A549 (cell line): ENCODE measurements at regions not wholly inside any gene's neighbourhood (a gene's known extent, or its start where the extent isn't known, plus 50 kb on each side); places are given as distances from the start of the nearest gene placed in this dataset.

ENCODE experiments used
- CBX2 ChIP-seq: fragments of 200-600 bp; sonication (generic); IDR thresholded peaks from 2 replicates; pipeline ENCODE4 v1.6.1; 2016; ENCODE audit warnings: low read depth, mild to moderate bottlenecking, borderline replicate concordance
- CHD2 ChIP-seq: fragments of 150-350 bp; IDR thresholded peaks from 2 replicates; pipeline ENCODE4 v1.6.1; 2014; ENCODE audit warnings: low read length; ENCODE audit not compliant: partially characterized antibody
- RFX5 ChIP-seq: fragments of 450-650 bp; IDR thresholded peaks from 2 replicates; pipeline ENCODE4 v1.7.1; 2014; ENCODE audit warnings: antibody characterized with exemption, mild to moderate bottlenecking, moderate library complexity
- ZC3H11A ChIP-seq: fragments of 450-650 bp; IDR thresholded peaks from 2 replicates; pipeline ENCODE4 v1.6.1; 2014; ENCODE audit warnings: antibody characterized with exemption, mild to moderate bottlenecking
- TF ChIP-seq, protein P1 (sequence below): fragments of 450-650 bp; IDR thresholded peaks from 2 replicates; pipeline ENCODE4 v1.6.1; 2014; ENCODE audit warnings: antibody characterized with exemption
- TF ChIP-seq, protein P2 (sequence below): IDR thresholded peaks from 2 replicates; pipeline ENCODE4 v1.6.1; 2012; ENCODE audit warnings: low read depth, borderline replicate concordance

DNA sequence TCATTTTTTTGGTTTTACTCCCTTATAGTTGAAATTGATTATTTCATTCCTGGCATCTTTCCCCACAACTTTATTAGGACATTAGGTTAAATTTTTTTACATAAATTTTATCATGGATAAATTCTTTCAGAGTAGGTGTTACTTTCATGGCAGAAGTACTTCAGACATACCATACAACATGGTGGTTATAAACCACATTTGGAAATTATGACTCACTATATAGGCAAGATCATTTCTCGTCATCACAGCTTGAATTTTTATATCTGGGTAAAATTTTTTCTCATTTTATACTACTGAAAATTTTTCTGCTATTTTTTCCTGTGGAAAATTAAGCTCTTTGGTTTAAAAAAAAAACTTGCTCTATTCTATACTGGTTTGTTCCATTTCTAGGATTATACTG is 111.9 kb upstream of the COL5A2 start:
- TF ChIP-seq CHD2: no peak
- TF ChIP-seq CBX2: no peak
- no peak for TF ChIP-seq RFX5
- TF ChIP-seq ZC3H11A: no peak
- TF ChIP-seq, protein P1, sequence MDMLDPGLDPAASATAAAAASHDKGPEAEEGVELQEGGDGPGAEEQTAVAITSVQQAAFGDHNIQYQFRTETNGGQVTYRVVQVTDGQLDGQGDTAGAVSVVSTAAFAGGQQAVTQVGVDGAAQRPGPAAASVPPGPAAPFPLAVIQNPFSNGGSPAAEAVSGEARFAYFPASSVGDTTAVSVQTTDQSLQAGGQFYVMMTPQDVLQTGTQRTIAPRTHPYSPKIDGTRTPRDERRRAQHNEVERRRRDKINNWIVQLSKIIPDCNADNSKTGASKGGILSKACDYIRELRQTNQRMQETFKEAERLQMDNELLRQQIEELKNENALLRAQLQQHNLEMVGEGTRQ: no peak
- TF ChIP-seq, protein P2, sequence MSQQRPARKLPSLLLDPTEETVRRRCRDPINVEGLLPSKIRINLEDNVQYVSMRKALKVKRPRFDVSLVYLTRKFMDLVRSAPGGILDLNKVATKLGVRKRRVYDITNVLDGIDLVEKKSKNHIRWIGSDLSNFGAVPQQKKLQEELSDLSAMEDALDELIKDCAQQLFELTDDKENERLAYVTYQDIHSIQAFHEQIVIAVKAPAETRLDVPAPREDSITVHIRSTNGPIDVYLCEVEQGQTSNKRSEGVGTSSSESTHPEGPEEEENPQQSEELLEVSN: no peak
